Gastrocnemius medialis (tissue), 4 donors: ENCODE measurements at regions not wholly inside any gene's neighbourhood (a gene's known extent, or its start where the extent isn't known, plus 50 kb on each side); places are given as distances from the start of the nearest gene placed in this dataset.
"Not testable (repeated sequence)": the region's sequence is repeated elsewhere in the genome, so short reads cannot be mapped to it uniquely, and the experiment has no call there.

Experiments used
- ATAC-seq, 2 donors: fragments of 150-250 bp; one replicate each; pipeline ENCODE4 v1.9.1; 2016
- DNase-seq, 2 donors: peaks; one replicate each; pipeline ENCODE4 v3.0.0-alpha.2; 2019
- H3K27ac ChIP-seq, 4 donors: fragments of 200-600 bp; sonication (generic); 1 replicate in 1 of 4; 2 replicates in 3 of 4; pipeline ENCODE4 v1.5.1; 2016 to 2018; ENCODE audit warnings: mild to moderate bottlenecking in 2 of 4, moderate library complexity in 1 of 4
- H3K27me3 ChIP-seq, 3 donors: fragments of 200-600 bp; sonication (generic) in 2 of 3; 1 replicate in 1 of 3; 2 replicates in 2 of 3; pipeline versions ENCODE4 v1.5.1 to v1.6.0; 2016 to 2019; ENCODE audit warnings: mild to moderate bottlenecking in 1 of 3, moderate library complexity in 1 of 3
- H3K36me3 ChIP-seq, 2 donors: fragments of 200-600 bp; sonication (generic) in 1 of 2; one replicate each; pipeline ENCODE4 v1.5.1; 2017 to 2018
- H3K4me1 ChIP-seq, 2 donors: fragments of 200-600 bp; sonication (generic) in 1 of 2; one replicate each; pipeline ENCODE4 v1.5.1; 2016 to 2017; ENCODE audit warnings: mild to moderate bottlenecking in 2 of 2
- H3K4me3 ChIP-seq, 4 donors: fragments of 200-600 bp; sonication (generic) in 3 of 4; 1 replicate in 1 of 4; 2 replicates in 3 of 4; pipeline ENCODE4 v1.5.1; 2016 to 2019; ENCODE audit warnings: mild to moderate bottlenecking in 2 of 4
- H3K9me3 ChIP-seq, 3 donors: fragments of 200-600 bp; sonication (generic) in 2 of 3; 1 replicate in 1 of 3; 2 replicates in 2 of 3; pipeline ENCODE4 v1.5.1; 2016 to 2019
- POLR2A ChIP-seq, 2 donors: fragments of 450-650 bp; IDR thresholded peaks; one replicate each; pipeline ENCODE4 v1.6.1; 2017; ENCODE audit warnings: antibody characterized with exemption in 2 of 2, mild to moderate bottlenecking in 2 of 2, moderate library complexity in 2 of 2
- in situ Hi-C, 4 donors: fragments of 200-750 bp; cut with MboI; loops; one replicate each; pipeline versions ENCODE4 v1.15.0 to v1.8.0; 2017; ENCODE audit warnings: low sequenced_read_pairs in 4 of 4
- intact Hi-C: fragments of 100-400 bp; cut with DNase I; formaldehyde crosslinking; loops from one replicate; pipeline ENCODE4 v1.15.1; 2023; ENCODE audit warnings: low total_unique reads
- TF ChIP-seq, protein P1 (sequence below), 5 experiments: fragments of 450-650 bp in 3 of 5; fragments of 200-600 bp in 2 of 5; sonication (generic) in 2 of 5; IDR thresholded peaks in 4 of 5; conservative IDR thresholded peaks in 1 of 5; 1 replicate in 4 of 5; 2 replicates in 1 of 5; pipeline ENCODE4 v1.5.1; 2016 to 2019; ENCODE audit warnings: antibody characterized with exemption in 5 of 5, mild to moderate bottlenecking in 3 of 5, moderate library complexity in 3 of 5

DNA sequence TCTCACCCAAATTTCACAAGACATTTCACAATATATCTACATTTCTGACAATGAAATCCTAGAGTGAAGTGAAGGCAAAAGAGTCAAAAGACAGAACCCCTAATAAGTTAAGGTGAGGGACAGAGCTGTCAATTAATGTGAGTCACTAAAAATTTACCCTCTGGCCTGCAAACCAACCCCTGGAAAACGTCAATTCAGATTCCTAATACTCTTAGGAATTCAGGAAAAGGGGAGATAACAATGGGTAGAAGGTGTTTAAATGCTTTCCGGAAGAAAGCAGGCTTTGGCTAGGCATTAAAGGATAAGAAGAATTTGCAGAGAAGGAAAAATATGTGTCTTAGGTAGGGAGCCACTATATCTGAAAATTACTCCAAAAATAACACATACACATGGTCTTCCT lies 299.6 kb downstream of the INHBA start:
- ATAC-seq, result no peak
- intact Hi-C loops, result no loop called here
- TF ChIP-seq, protein P1, sequence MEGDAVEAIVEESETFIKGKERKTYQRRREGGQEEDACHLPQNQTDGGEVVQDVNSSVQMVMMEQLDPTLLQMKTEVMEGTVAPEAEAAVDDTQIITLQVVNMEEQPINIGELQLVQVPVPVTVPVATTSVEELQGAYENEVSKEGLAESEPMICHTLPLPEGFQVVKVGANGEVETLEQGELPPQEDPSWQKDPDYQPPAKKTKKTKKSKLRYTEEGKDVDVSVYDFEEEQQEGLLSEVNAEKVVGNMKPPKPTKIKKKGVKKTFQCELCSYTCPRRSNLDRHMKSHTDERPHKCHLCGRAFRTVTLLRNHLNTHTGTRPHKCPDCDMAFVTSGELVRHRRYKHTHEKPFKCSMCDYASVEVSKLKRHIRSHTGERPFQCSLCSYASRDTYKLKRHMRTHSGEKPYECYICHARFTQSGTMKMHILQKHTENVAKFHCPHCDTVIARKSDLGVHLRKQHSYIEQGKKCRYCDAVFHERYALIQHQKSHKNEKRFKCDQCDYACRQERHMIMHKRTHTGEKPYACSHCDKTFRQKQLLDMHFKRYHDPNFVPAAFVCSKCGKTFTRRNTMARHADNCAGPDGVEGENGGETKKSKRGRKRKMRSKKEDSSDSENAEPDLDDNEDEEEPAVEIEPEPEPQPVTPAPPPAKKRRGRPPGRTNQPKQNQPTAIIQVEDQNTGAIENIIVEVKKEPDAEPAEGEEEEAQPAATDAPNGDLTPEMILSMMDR (IDR thresholded peaks at IDR 0.05 in 4 of 5, conservative IDR thresholded peaks at IDR 0.05 in 1 of 5), result no peak
- TF ChIP-seq POLR2A (IDR thresholded peaks at IDR 0.05), result no peak
- DNase-seq, result no peak
- H3K4me3 ChIP-seq, result no peak overlapping the region
- no peaks in the 10 kb centered on the region for H3K4me1 ChIP-seq
- H3K27me3 ChIP-seq, result no peaks in the 10 kb centered on the region
- in situ Hi-C loops, result loop anchor here in 1 of 4 donors (25.0 kb wide), 1 partner anchor 109 kb away; no protein-coding TSS in a partner anchor
- H3K27ac ChIP-seq, result no peak overlapping the region
- no peaks in the 10 kb centered on the region for H3K9me3 ChIP-seq
- H3K36me3 ChIP-seq, result no peaks in the 10 kb centered on the region

DNA sequence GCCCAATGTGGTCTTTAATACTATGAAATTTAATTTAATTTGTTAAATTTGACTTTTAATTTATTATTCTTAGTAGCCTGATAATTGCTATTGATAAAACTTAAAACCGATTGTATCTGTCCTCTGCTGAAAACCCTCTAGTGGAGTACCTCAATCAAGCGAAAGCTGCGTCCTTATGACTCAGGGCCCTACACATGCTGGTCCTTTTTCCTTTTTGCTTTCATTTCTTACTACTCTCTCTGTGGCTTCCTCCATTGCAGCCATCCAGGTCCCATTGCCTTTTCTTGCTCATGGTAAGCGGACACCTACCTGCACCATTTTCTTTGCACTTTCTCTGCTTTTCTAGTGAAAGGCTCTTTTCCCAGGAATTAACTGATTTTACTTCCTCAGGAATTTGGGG lies 301.1 kb downstream of the INHBA start:
- H3K36me3 ChIP-seq, result no peaks in the 10 kb centered on the region
- no peak overlapping the region for H3K4me3 ChIP-seq
- H3K4me1 ChIP-seq, result no peaks in the 10 kb centered on the region
- H3K27me3 ChIP-seq, result no peaks in the 10 kb centered on the region
- ATAC-seq (no peak), DNase-seq (no peak)
- intact Hi-C loops (no loop called here), in situ Hi-C loops (loop anchor here in 1 of 4 donors (25.0 kb wide), 1 partner anchor 110 kb away; no protein-coding TSS in a partner anchor)
- H3K9me3 ChIP-seq, result no peaks in the 10 kb centered on the region
- TF ChIP-seq POLR2A (IDR thresholded peaks at IDR 0.05), result no peak
- TF ChIP-seq, protein P1 (IDR thresholded peaks at IDR 0.05 in 4 of 5, conservative IDR thresholded peaks at IDR 0.05 in 1 of 5), result no peak
- H3K27ac ChIP-seq, result no peak overlapping the region

DNA sequence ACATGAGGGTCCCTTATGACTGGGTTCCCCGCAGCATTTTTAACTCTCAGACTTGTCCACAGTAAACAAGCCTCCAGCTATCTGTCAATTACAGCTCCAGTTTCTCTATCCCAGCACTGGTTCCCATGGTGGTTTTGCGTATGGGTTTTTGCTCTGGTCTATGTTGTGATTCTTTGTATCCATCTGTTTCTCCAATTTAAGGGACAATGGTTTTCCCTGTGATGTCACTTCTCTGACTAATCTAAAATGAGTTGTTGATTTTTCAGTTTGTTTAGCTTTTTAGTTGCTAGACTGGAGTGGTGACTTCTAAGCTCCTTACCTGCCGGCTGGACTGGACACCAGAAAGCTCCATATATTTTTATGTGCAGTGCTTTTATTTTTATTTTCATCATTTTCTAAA lies 303.7 kb downstream of the INHBA start:
- ATAC-seq (no peak), DNase-seq (no peak)
- Histone ChIP-seq H3K9me3 (no peaks in the 10 kb centered on the region), H3K4me1 (no peaks in the 10 kb centered on the region), H3K27me3 (no peaks in the 10 kb centered on the region), H3K4me3 (no peak overlapping the region), H3K27ac (no peak overlapping the region), H3K36me3 (no peaks in the 10 kb centered on the region)
- in situ Hi-C loops (no loop called here), intact Hi-C loops (no loop called here)
- TF ChIP-seq, protein P1 (IDR thresholded peaks at IDR 0.05 in 4 of 5, conservative IDR thresholded peaks at IDR 0.05 in 1 of 5), result no peak
- no peak for TF ChIP-seq POLR2A (IDR thresholded peaks at IDR 0.05)

DNA sequence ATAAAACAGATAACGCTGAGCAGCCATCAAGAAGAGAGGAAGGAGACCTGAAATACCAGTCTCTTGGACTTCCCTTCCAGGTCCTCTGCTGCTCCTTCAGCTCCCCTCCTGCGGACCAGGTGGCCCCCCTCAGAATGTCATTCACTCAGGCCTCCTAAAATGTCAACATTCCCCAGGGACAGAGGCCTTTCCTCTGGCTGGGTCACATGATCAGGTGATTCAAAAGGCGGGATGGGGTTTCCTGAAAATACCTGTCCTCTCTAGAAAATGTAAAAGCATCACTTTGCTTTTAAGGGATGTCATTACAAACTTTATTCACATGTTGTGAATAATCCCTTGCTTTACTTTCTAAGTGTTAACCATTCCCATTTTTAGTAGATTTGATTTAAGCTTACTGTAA lies 311.1 kb downstream of the INHBA start:
- in situ Hi-C loops, result no loop called here
- intact Hi-C loops, result no loop called here

GRCh38 chr7:41388933-41389332 lies 314.0 kb downstream of the INHBA start:
- H3K36me3 ChIP-seq, DNase-seq, H3K9me3 ChIP-seq, in situ Hi-C loops, H3K4me1 ChIP-seq, intact Hi-C loops, H3K27me3 ChIP-seq, H3K4me3 ChIP-seq, ATAC-seq, H3K27ac ChIP-seq: not testable (repeated sequence)

More for the DNA sequence above, 311.1 kb downstream of the INHBA start:
- Histone ChIP-seq H3K27me3 (no peaks in the 10 kb centered on the region), H3K4me3 (no peak overlapping the region), H3K9me3 (no peaks in the 10 kb centered on the region), H3K4me1 (no peaks in the 10 kb centered on the region), H3K36me3 (no peaks in the 10 kb centered on the region), H3K27ac (no peak overlapping the region)
- ATAC-seq (no peak), DNase-seq (no peak)
- TF ChIP-seq, protein P1 (IDR thresholded peaks at IDR 0.05 in 4 of 5, conservative IDR thresholded peaks at IDR 0.05 in 1 of 5), result no peak
- TF ChIP-seq POLR2A (IDR thresholded peaks at IDR 0.05), result no peak
